NCI-H748 (cell line): ENCODE measurements at regions not wholly inside any gene's neighbourhood (a gene's known extent, or its start where the extent isn't known, plus 50 kb on each side); places are given as distances from the start of the nearest gene placed in this dataset.

ENCODE experiments used
- DNase-seq: peaks from one replicate; lab custom pipeline; 2025; ENCODE audit not compliant: unreplicated experiment; lab: John Stamatoyannopoulos, UW

DNA sequence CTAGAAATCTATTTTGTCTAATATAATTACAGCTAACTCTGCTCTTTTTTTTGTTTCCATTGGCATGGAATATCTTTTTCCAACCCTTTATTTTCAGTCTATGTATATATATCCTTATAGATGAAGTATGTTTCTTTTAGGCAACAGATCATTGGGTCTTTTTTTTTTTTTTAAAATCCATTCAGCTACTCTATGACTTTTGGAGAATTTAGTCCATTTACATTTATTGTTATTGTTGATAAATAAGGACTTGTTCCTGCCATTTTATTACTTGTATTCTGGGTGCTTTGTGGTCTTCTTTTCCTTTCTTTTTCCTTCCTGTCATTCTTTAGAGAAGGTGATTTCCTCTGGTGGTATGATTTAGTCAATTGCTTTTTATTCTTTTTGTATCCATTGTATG lies 296.8 kb downstream of the SMARCA2 start:
- DNase-seq: no peak

DNA sequence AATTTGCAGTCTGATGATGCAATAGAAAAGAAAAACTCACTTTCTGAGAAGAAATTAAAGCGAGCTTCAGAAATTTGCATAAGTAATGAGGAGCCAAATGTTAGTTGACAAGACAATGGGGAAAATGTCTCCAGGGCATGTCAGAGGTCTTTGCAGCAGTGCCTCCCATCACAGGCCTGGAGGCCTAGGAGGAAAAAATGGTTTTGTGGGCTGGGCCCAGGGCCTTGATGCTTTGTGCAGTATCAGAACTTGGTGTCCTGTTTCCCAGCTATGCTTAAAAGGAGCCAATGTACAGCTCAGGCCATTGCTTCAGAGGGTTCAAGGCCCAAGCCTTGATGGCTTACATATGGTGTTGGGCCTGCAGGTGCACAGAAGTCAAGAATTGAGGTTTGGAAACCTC lies 298.4 kb downstream of the SMARCA2 start:
- no peak for DNase-seq

GRCh38 chr9:2317591-2317990 lies 302.4 kb downstream of the SMARCA2 start:
- DNase-seq: no peak

- no peak for DNase-seq
Measured at GRCh38 chr9:2319421-2319820, 302.2 kb upstream of the VLDLR start.

GRCh38 chr9:2320114-2320513 lies 301.5 kb upstream of the VLDLR start:
- no peak for DNase-seq

GRCh38 chr9:2320632-2321031 lies 301.0 kb upstream of the VLDLR start:
- no peak for DNase-seq

- DNase-seq: no peak
Measured at GRCh38 chr9:2321523-2322148, 300.0 kb upstream of the VLDLR start.

GRCh38 chr9:2324742-2325141 lies 296.8 kb upstream of the VLDLR start:
- DNase-seq: no peak

- DNase-seq: no peak
Measured at GRCh38 chr9:2332663-2333062, 288.9 kb upstream of the VLDLR start.

GRCh38 chr9:2335260-2335659 lies 286.3 kb upstream of the VLDLR start:
- no peak for DNase-seq

DNA sequence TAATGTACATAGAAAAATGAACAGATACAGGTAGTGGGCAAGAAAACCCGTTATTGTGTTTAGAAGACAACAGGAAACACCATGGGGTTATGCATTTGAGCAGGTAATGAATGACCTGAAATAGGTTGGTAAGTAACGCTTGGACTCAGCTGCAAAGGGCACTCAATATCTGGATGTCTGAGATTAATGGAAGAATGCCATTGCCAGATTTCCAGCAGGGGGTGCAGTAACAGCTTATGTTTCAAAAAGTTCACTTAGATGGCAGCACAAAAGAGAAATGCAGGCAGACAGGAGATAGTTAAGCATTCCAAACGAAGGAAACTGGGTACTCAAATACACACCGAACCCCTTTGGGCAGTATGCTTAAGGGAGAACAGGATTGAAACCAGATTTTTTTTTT lies 285.5 kb upstream of the VLDLR start:
- peak; percentile 23 for DNase-seq

GRCh38 chr9:2337131-2337530 lies 284.5 kb upstream of the VLDLR start:
- DNase-seq: no peak

- no peak for DNase-seq
Measured at GRCh38 chr9:2337627-2338026, 284.0 kb upstream of the VLDLR start.

GRCh38 chr9:2338777-2339365 lies 282.7 kb upstream of the VLDLR start:
- DNase-seq: no peak

GRCh38 chr9:2339416-2339815 lies 282.2 kb upstream of the VLDLR start:
- no peak for DNase-seq

DNA sequence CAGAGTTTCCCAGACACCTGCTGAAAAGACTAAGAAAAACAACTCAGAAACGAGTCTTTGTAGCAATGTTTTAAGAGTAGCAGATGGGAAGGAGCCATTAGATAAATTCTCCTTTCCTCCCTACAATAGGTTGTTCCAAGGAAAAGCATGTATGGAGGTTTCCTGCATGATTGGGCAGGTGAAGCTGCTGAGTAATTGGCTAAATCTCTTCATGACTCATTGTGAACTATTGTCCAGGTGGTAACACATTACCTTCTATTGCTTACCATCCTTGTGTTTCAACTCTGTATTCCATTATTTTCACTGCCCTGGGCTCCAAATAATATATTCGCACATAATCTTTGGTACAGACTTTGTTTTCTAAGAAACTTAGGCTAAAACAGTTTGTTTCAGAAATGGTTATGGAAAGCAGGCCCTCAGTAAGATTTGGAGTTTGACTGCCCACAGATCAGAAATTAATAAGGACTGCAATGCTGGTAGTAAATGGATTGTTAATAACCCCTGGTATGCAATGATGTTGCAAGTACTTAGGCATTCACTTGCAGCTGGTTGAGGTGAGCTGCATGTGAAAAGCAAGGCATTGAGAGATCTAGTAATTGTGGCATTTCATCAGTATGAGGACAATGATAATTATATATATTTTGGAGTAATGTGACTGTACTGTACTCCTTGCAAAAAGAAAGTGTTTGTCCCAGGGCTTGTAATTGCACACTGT lies 281.4 kb upstream of the VLDLR start:
- no peak for DNase-seq

DNA sequence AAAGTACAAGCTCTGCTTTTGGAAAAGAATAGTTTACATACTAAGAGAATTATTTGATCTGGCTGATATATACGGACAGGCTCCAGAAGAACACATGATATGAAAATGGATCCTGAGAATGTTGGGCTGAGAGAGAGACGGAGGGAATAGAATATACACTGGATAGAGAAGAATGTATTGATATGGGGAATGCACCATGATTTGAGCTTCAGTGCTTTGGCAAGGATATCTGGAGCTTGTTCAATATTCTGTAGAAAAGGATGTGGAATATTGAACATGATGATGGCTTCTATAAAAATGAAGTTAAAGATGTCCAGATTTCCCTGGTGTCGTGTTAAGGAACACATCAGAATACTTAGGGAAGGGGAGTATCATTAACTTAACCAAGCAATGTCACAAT lies 280.5 kb upstream of the VLDLR start:
- no peak for DNase-seq

DNA sequence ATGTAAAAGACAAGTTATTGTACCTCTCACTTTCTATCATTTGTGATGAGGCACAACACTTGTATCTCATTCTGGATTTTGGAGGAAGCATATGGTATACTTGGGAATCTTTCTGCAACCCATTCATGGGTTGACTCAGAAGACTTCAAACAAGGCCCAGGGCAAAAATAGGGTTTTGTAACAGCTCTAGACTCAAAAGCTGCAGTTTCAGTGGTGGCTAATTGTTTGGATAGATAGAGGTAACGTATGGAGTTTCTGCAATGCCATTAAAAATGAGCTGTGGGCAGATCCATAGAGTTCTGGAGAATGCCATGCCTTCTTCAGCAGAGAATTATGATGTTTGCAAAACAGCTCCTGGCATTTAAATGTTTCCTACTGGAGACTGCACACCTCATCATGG lies 279.6 kb upstream of the VLDLR start:
- no peak for DNase-seq

GRCh38 chr9:2343756-2344155 lies 277.8 kb upstream of the VLDLR start:
- no peak for DNase-seq

DNA sequence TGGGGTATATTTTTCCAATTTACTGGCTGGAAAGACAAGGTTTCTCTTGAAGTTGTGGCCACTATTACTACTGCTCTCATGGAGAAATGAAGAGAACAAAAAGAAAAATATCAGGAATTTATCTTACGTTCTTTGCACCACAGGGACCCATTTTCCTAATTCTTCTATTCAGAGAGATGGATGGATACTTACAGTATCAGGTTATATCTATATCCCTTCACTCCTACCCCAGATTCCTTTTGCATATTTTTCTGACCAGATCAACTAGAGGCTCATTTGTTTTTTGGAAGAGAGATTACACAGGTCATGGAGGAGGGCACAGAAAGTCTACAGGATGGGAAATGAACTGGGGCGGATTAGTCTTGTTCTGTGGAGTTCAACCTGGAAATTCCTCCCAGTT lies 277.2 kb upstream of the VLDLR start:
- no peak for DNase-seq

GRCh38 chr9:2345013-2345412 lies 276.6 kb upstream of the VLDLR start:
- DNase-seq: no peak

- no peak for DNase-seq
Measured at GRCh38 chr9:2346277-2346913, 275.2 kb upstream of the VLDLR start.
